GM18517 (cell line): ENCODE measurements at regions not wholly inside any gene's neighbourhood (a gene's known extent, or its start where the extent isn't known, plus 50 kb on each side); places are given as distances from the start of the nearest gene placed in this dataset.
"Not testable (repeated sequence)": the region's sequence is repeated elsewhere in the genome, so short reads cannot be mapped to it uniquely, and the experiment has no call there.

Experiments used
- ATAC-seq: cut with Tn5 transposase; IDR thresholded peaks from one replicate; pipeline ENCODE4 v1.9.1; 2021; ENCODE audit warnings: mild to moderate bottlenecking, moderate library complexity; ENCODE audit not compliant: unreplicated experiment

- ATAC-seq = no peak
Observed at GRCh38 chr10:2584385-2584784, 483.0 kb upstream of the PFKP start.

DNA sequence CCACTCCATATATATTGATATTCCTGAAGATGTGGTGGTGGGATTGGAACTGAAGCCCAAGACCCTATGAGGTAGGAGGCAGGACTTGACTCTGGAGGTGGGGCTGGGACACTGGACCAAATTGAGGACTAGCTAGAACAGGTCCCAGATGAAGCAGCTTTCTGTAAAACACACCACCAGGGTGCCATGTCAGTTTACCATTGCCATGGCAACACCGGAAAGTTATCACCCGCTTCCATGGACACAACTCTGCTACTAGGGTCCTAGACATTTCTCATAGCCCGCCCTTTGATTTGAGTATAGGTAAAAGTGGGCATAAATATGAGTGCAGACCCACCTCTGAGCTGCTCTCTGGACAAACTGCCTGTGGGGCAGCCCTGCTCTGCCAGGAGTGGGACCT lies 490.5 kb upstream of the PFKP start:
- ATAC-seq = no peak

DNA sequence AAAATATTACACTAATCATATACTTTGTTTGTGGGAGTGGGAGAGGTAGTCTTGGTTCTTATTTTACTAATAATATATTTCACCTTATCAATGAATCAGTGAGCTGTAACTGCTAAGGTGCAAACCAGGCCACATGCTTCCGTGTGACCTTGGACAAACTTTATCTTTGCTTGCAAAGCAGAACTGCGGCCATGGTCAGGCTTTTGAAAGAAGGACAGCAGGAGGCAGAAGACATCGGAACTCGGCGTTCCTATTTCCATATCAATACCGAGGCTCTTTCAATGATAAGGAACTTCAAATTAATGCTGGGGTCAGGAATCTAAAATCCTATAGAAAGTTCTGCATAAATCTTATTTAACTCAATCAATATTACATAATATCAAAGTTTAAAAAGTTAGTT lies 491.9 kb upstream of the PFKP start:
- no peak for ATAC-seq

DNA sequence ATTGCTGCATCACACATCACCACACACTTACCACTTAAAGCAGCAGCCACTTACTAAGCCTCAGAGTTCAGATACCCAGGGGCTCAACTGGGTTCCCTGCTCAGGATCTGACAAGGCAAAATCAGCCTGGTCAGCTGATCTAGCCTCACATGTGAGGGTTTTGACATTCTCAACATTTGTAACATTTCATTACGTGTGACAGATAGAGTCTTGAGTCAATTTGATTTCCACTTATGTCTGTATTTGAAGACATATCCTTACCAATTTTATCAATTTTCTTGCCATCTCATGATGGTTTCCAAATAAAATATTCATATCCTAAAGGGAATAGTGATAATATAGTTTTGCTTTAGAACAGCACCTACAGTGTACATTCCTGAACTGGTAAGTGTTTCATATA lies 494.7 kb upstream of the PFKP start:
- ATAC-seq = no peak

DNA sequence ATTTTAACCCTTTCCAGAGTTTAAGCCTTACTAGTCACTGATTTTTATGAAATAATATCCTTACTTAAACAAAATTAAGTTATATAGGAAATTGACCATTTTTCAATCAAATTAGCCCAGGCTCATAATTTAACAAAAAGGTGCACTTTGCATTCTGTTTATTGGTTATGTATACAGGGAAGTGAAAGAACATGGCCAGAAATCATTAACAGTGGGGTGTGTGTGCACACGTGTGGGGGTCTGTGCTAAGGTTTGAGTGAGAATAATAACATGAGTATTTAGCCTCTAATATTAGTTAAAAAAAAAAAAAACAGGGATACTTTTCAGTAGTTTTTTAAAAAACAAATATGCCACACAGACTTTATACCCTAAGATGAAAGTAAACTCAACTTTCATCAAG lies 510.5 kb upstream of the PFKP start:
- peak; percentile 76 for ATAC-seq

DNA sequence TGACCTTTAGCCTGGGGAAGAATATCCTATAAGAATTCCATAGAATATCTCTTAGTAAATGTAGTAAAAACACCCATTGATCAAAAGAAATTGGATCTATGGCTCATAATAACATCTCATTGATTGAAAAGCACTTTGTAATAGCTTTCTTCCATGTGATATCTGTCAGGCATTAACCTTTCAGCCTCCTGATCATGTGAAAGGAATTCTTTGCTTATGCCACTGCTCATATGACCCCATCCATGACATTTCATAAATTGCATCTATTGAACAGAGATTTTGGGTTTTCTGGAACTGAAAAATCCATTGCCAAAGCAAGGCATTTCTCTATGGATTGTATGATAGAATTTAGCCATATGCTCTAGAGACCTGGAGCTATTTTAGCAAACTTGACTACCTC lies 519.3 kb upstream of the PFKP start:
- ATAC-seq = no peak

GRCh38 chr10:2547606-2548005 lies 519.7 kb upstream of the PFKP start:
- no peak for ATAC-seq

- ATAC-seq = not testable (repeated sequence)
Observed at GRCh38 chr10:2546894-2547293, 520.5 kb upstream of the PFKP start.

DNA sequence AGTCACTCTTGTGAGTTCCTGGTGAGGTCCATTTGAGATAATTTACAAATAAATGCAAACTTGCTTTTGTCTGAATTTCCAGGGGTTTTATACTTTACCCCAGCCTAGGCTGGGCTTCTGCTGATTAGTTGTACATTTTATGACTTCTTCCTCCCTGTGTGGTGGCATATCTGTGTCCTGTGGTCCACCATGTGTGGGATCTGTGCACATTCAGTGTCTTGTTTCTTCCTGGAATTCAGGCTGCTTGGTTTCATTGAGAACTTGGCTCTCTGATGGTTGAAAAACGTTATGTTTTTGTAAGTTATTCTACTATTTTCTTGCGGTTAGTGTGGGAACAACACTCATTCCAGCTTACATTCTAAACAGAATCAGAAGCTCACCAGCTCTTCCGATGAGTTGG lies 523.4 kb upstream of the PFKP start:
- no peak for ATAC-seq

DNA sequence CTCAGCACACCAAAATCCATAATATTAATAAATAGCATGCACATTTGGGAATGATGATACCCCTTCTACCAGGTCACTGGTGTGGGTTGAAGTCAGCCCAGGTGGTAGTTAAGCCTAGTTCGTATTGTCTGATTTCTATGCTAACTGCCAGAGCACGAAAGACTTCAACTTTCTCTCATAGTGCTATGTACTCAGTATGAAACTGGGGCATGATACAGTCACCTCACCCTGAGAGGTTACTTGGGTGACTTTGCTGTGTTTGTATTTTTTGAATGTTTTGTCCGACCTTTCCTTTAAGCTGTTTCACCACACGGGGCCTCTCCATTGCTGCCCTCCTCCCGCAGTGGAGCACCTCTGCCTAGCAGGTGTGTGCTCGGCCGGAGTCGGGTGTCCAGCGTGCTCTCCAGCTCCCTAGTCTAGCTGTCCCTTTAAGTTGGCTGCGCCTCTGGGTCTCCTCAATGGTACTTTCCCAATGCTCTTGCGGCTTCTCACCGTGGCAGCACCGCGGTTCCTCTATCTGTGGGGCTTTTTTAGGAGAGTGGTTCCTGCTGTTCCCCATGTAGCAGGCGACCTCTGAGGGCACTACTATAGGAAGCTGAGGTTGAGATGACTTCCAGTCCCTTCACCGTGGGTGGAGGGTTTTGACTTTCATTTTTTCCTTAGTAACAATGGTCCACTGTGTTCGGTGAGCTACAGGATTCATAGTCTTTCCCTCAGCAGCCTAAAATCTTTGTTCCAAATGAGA lies 524.0 kb upstream of the PFKP start:
- no peak for ATAC-seq

DNA sequence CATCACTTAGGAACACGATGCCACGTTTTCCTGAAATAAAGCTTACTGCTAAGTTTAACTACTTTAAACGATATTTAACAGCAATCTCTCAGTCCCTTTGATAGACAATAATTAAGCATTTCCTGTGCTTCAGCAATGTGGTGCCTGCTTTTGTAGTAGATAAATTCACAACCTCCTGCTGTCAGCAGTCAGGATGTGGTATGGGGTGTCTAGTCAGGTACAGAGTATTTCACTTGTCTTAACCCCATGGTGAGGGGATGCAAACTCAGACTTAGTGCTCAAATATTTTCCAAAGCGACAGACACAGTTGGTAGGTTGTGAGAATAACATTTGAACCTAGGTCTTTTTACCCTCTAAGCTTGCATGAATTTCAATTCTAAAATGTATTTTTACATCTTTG lies 526.2 kb upstream of the PFKP start:
- ATAC-seq = no peak

DNA sequence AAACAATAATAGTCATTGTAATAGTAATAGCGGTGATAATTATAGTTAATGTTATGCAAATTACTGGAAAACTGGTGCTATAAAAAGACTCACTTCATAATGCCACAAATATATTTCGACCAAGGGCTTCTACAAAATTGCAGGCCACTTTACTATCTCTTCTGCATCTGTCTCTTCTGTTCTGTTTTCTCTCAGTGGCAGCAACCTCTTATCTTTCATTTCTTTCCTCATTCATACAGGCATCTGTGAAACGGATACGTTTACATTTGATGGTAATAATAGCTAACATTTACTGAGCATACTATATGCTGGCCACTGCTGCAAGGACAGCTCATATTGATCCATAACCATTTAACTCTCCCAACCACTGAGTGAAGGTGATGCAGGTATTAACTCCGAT lies 537.4 kb upstream of the PFKP start:
- no peak for ATAC-seq

- ATAC-seq = no peak
Observed at GRCh38 chr10:2525781-2526180, 541.6 kb upstream of the PFKP start.

GRCh38 chr10:2519139-2519538 lies 548.2 kb upstream of the PFKP start:
- no peak for ATAC-seq

GRCh38 chr10:2509081-2509531 lies 558.2 kb upstream of the PFKP start:
- ATAC-seq = no peak

DNA sequence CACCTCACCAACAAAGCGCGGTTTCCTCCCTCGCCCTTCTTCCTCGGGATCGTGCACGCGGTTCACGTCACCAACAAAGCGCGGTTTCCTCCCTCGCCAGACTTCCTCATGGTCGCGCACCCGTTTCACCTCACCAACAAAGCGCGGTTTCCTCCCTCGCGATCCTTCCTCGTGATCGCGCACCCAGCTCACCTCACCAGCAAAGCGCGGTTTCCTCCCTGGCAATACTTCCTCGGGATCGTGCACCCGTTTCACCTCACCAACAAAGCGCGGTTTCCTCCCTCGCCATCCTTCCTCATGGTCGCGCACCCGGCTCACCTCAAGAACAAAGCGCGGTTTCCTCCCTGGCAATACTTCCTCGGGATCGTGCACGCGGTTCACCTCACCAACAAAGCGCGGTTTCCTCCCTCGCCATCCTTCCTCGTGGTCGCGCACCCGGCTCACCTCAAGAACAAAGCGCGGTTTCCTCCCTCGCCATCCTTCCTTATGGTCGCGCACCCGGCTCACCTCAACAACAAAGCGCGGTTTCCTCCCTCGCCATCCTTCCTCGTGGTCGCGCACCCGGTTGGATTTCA lies 565.9 kb upstream of the PFKP start:
- ATAC-seq = not testable (repeated sequence)

DNA sequence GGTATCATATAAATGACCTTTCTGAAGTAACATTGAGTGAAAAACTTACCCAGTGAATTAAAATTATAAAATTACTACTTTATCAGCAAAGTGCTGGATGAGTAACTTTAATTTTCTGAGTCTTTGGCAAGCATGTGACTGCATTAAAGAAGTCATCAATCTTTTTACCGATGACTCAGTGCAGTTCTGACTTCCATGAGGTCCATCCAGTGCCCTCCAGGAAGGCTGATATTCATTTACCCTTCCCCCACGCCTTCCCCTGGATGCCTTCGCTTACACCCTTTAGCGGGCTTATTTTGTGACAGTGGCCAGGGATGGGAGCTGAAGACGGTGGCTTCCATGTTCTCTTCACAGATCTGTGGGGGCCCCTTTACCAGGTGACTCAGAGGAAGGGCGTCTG lies 572.9 kb upstream of the PFKP start:
- no peak for ATAC-seq

GRCh38 chr10:2488446-2489005 lies 578.8 kb upstream of the PFKP start:
- no peak for ATAC-seq

DNA sequence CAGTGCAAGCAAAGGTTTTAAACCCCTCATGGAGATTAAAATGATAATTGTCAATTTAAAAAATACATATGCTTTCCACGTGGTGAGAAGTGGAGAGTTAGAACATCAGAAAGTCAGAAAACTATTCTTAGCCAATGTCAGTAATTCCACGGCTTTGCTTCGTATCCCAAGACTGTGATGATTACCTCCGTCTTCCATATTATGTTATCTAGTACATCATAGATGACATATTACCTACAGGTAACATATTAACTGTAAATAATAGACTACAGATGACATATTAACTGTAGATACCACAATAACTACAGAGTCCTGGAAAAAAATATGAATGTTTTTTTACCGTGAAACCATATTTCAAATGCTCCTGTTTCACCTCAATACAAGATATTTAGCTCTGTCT lies 579.4 kb upstream of the PFKP start:
- ATAC-seq = no peak

DNA sequence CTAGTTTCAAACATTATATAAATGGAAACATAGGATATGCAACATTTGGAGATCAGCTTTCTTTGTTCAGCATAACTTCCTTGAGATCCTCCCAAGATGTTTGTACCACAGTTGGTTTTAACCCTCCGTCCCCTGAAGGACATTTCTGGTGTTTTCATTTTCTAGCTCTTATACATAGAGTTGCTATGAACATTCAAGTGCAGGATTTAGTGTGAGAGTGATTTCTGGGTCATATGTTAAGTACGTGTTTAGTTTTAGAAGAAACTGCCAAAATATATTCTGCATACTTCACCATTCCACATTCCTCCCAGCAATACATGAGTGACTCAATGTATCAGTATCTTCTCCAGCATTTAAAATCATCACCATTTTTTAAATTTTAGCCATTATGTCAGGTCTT lies 588.7 kb upstream of the PFKP start:
- no peak for ATAC-seq

DNA sequence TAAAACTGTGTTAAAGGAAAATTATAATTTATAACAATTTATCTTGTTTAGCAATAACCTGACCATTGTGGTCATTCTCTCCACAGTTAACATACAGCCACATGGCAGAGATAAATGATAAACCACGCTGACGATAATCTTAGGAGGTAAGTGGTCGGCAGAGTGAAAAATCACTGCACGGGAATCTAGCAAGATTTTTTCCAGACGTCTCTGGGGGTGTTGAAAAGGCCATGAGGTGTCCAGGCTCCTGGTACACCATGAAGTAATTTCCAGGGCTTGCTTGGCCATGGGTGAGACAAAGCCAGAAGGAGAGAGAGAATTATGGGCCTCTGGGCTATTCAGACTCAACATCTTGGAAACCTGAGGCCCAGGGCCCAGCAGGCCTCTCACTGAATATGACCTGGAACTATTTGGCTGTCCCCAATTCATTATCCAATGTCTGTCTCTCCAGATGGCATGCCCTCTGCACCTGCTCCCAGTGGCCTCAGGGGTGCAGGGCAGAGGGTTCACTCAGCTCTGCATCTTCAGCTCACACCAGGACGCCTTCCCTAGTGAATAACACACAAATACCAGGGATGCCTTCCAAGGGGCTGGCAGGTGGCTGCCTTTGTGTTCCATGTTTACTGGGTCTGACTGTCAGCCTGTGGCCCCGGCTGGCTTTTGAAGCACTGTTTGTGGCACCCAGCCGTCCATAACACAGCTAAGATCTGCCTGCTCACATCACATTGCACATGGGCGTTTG lies 590.4 kb upstream of the PFKP start:
- no peak for ATAC-seq
